ENCODE measurements at regions not wholly inside any gene's neighbourhood (a gene's known extent, or its start where the extent isn't known, plus 50 kb on each side); places are given as distances from the start of the nearest gene placed in this dataset.

GRCh38 chr2:147509821-147510220 is 335.0 kb upstream of the ACVR2A start:
- TF ChIP-seq, protein P1, sequence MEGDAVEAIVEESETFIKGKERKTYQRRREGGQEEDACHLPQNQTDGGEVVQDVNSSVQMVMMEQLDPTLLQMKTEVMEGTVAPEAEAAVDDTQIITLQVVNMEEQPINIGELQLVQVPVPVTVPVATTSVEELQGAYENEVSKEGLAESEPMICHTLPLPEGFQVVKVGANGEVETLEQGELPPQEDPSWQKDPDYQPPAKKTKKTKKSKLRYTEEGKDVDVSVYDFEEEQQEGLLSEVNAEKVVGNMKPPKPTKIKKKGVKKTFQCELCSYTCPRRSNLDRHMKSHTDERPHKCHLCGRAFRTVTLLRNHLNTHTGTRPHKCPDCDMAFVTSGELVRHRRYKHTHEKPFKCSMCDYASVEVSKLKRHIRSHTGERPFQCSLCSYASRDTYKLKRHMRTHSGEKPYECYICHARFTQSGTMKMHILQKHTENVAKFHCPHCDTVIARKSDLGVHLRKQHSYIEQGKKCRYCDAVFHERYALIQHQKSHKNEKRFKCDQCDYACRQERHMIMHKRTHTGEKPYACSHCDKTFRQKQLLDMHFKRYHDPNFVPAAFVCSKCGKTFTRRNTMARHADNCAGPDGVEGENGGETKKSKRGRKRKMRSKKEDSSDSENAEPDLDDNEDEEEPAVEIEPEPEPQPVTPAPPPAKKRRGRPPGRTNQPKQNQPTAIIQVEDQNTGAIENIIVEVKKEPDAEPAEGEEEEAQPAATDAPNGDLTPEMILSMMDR (IDR thresholded peaks at IDR 0.05): no peak
- TF ChIP-seq POLR2A (IDR thresholded peaks at IDR 0.05): no peak
